SJCRH30 (cell line): ENCODE measurements at regions not wholly inside any gene's neighbourhood (a gene's known extent, or its start where the extent isn't known, plus 50 kb on each side); places are given as distances from the start of the nearest gene placed in this dataset.
"Not testable (repeated sequence)": the region's sequence is repeated elsewhere in the genome, so short reads cannot be mapped to it uniquely, and the experiment has no call there.

Experiments
- DNase-seq, 2 experiments: peaks; one replicate each; pipeline ENCODE4 v3.0.0-alpha.2; 2015 to 2020
- H3K27ac ChIP-seq: fragments of 250-450 bp; sonication (Bioruptor Pico); 2 replicates; pipeline ENCODE4 v1.5.1; 2020; ENCODE audit warnings: mild to moderate bottlenecking, moderate library complexity
- H3K27me3 ChIP-seq: fragments of 250-450 bp; sonication (Bioruptor Pico); 2 replicates; pipeline ENCODE4 v1.5.1; 2020; ENCODE audit warnings: mild to moderate bottlenecking, moderate library complexity
- H3K36me3 ChIP-seq: fragments of 250-450 bp; sonication (Bioruptor Pico); 2 replicates; pipeline ENCODE4 v1.5.1; 2020; ENCODE audit warnings: mild to moderate bottlenecking, moderate library complexity
- H3K4me1 ChIP-seq: fragments of 250-450 bp; sonication (Bioruptor Pico); 2 replicates; pipeline ENCODE4 v1.5.1; 2020; ENCODE audit warnings: mild to moderate bottlenecking, moderate library complexity
- H3K4me3 ChIP-seq: fragments of 250-450 bp; sonication (Bioruptor Pico); 2 replicates; pipeline ENCODE4 v1.5.1; 2020; ENCODE audit warnings: mild to moderate bottlenecking, moderate library complexity
- H3K9me3 ChIP-seq: fragments of 250-450 bp; sonication (Bioruptor Pico); replicated peaks from 2 replicates; pipeline ENCODE4 v1.5.1; 2020; ENCODE audit warnings: mild to moderate bottlenecking, moderate library complexity

- no peaks in the 10 kb centered on the region for H3K36me3 ChIP-seq
- H3K27ac ChIP-seq = no peak overlapping the region
- no peak for DNase-seq
- no peaks in the 10 kb centered on the region for H3K9me3 ChIP-seq
- H3K4me1 ChIP-seq = peaks cover 31% of the 10 kb centered on the region
- H3K27me3 ChIP-seq = no peaks in the 10 kb centered on the region
- H3K4me3 ChIP-seq = no peak overlapping the region
These were observed 252.9 kb downstream of the TPBG start for GRCh38 chr6:82616386-82617028.

- DNase-seq = no peak
- H3K4me3 ChIP-seq = no peak overlapping the region
- H3K4me1 ChIP-seq = peaks cover 22% of the 10 kb centered on the region
- no peaks in the 10 kb centered on the region for H3K9me3 ChIP-seq
- no peaks in the 10 kb centered on the region for H3K27me3 ChIP-seq
- no peak overlapping the region for H3K27ac ChIP-seq
- no peaks in the 10 kb centered on the region for H3K36me3 ChIP-seq
These were observed 254.0 kb downstream of the TPBG start for GRCh38 chr6:82617648-82618047.

GRCh38 chr6:82619573-82619972 is 256.0 kb downstream of the TPBG start:
- no peaks in the 10 kb centered on the region for H3K36me3 ChIP-seq
- no peak overlapping the region for H3K4me3 ChIP-seq
- DNase-seq = no peak
- H3K27me3 ChIP-seq = no peaks in the 10 kb centered on the region
- H3K9me3 ChIP-seq = no peaks in the 10 kb centered on the region
- H3K4me1 ChIP-seq = peaks cover 3% of the 10 kb centered on the region
- H3K27ac ChIP-seq = no peak overlapping the region

- no peak overlapping the region for H3K4me3 ChIP-seq
- no peaks in the 10 kb centered on the region for H3K9me3 ChIP-seq
- H3K4me1 ChIP-seq = no peaks in the 10 kb centered on the region
- no peak overlapping the region for H3K27ac ChIP-seq
- no peak for DNase-seq
- no peaks in the 10 kb centered on the region for H3K27me3 ChIP-seq
- H3K36me3 ChIP-seq = no peaks in the 10 kb centered on the region
These were observed 258.8 kb downstream of the TPBG start for GRCh38 chr6:82622461-82622860.

GRCh38 chr6:82624251-82624650 is 260.6 kb downstream of the TPBG start:
- Histone ChIP-seq H3K36me3 (no peaks in the 10 kb centered on the region), H3K4me3 (no peak overlapping the region), H3K9me3 (no peaks in the 10 kb centered on the region), H3K27ac (no peak overlapping the region), H3K27me3 (no peaks in the 10 kb centered on the region), H3K4me1 (no peaks in the 10 kb centered on the region)
- DNase-seq = no peak

GRCh38 chr6:82626946-82627345 is 263.3 kb downstream of the TPBG start:
- H3K9me3 ChIP-seq, H3K27ac ChIP-seq, H3K4me1 ChIP-seq, H3K4me3 ChIP-seq, H3K27me3 ChIP-seq, H3K36me3 ChIP-seq, DNase-seq: not testable (repeated sequence)

- Histone ChIP-seq H3K36me3 (no peaks in the 10 kb centered on the region), H3K27me3 (no peaks in the 10 kb centered on the region), H3K9me3 (no peaks in the 10 kb centered on the region), H3K27ac (no peak overlapping the region), H3K4me1 (no peaks in the 10 kb centered on the region), H3K4me3 (no peak overlapping the region)
- DNase-seq = no peak
These were observed 266.3 kb downstream of the TPBG start for GRCh38 chr6:82629921-82630320.

GRCh38 chr6:82641677-82642076 is 278.1 kb downstream of the TPBG start:
- H3K4me1 ChIP-seq = no peaks in the 10 kb centered on the region
- no peaks in the 10 kb centered on the region for H3K36me3 ChIP-seq
- no peaks in the 10 kb centered on the region for H3K27me3 ChIP-seq
- no peak for DNase-seq
- H3K27ac ChIP-seq = no peak overlapping the region
- H3K9me3 ChIP-seq = no peaks in the 10 kb centered on the region; the same call in 1 of the 2 replicates
- no peak overlapping the region for H3K4me3 ChIP-seq

- H3K9me3 ChIP-seq = no peaks in the 10 kb centered on the region
- no peak for DNase-seq
- no peaks in the 10 kb centered on the region for H3K36me3 ChIP-seq
- no peaks in the 10 kb centered on the region for H3K4me1 ChIP-seq
- no peaks in the 10 kb centered on the region for H3K27me3 ChIP-seq
- H3K4me3 ChIP-seq = no peak overlapping the region
- H3K27ac ChIP-seq = no peak overlapping the region
These were observed 282.1 kb downstream of the TPBG start for GRCh38 chr6:82645536-82646230.

- no peaks in the 10 kb centered on the region for H3K4me1 ChIP-seq
- no peaks in the 10 kb centered on the region for H3K9me3 ChIP-seq
- no peaks in the 10 kb centered on the region for H3K27me3 ChIP-seq
- no peak overlapping the region for H3K27ac ChIP-seq
- DNase-seq = no peak
- H3K36me3 ChIP-seq = no peaks in the 10 kb centered on the region
- H3K4me3 ChIP-seq = no peak overlapping the region
These were observed 282.6 kb downstream of the TPBG start for GRCh38 chr6:82646231-82646615.

GRCh38 chr6:82651845-82652335 is 288.3 kb downstream of the TPBG start:
- no peaks in the 10 kb centered on the region for H3K27me3 ChIP-seq
- no peaks in the 10 kb centered on the region for H3K9me3 ChIP-seq
- no peak overlapping the region for H3K4me3 ChIP-seq
- DNase-seq = no peak
- H3K27ac ChIP-seq = no peak overlapping the region
- H3K4me1 ChIP-seq = no peaks in the 10 kb centered on the region
- no peaks in the 10 kb centered on the region for H3K36me3 ChIP-seq

- H3K9me3 ChIP-seq = no peaks in the 10 kb centered on the region
- no peak overlapping the region for H3K4me3 ChIP-seq
- H3K27me3 ChIP-seq = no peaks in the 10 kb centered on the region; the same call in 1 of the 2 replicates
- no peaks in the 10 kb centered on the region for H3K4me1 ChIP-seq
- DNase-seq = no peak
- H3K36me3 ChIP-seq = no peaks in the 10 kb centered on the region
- H3K27ac ChIP-seq = no peak overlapping the region
These were observed 315.6 kb downstream of the TPBG start for GRCh38 chr6:82679232-82679631.

- no peak for DNase-seq
- Histone ChIP-seq H3K4me1 (no peaks in the 10 kb centered on the region), H3K27me3 (no peaks in the 10 kb centered on the region; the same call in 1 of the 2 replicates), H3K9me3 (no peaks in the 10 kb centered on the region), H3K27ac (no peak overlapping the region), H3K4me3 (no peak overlapping the region), H3K36me3 (no peaks in the 10 kb centered on the region)
These were observed 316.6 kb downstream of the TPBG start for GRCh38 chr6:82680192-82680591.

- no peak overlapping the region for H3K27ac ChIP-seq
- H3K4me3 ChIP-seq = no peak overlapping the region
- no peaks in the 10 kb centered on the region for H3K9me3 ChIP-seq
- no peak for DNase-seq
- H3K4me1 ChIP-seq = no peaks in the 10 kb centered on the region
- no peaks in the 10 kb centered on the region for H3K36me3 ChIP-seq
- no peaks in the 10 kb centered on the region; the same call in 1 of the 2 replicates for H3K27me3 ChIP-seq
These were observed 317.6 kb downstream of the TPBG start for GRCh38 chr6:82681119-82681714.

- Histone ChIP-seq H3K4me1 (no peaks in the 10 kb centered on the region), H3K27ac (no peak overlapping the region), H3K36me3 (no peaks in the 10 kb centered on the region), H3K4me3 (no peak overlapping the region), H3K27me3 (no peaks in the 10 kb centered on the region), H3K9me3 (no peaks in the 10 kb centered on the region)
- DNase-seq = no peak
These were observed 323.1 kb downstream of the TPBG start for GRCh38 chr6:82686719-82687118.
